K562 (cell line): ENCODE measurements at regions not wholly inside any gene's neighbourhood (a gene's known extent, or its start where the extent isn't known, plus 50 kb on each side); places are given as distances from the start of the nearest gene placed in this dataset.

Source experiments
- ATAC-seq: fragments of 200-7000 bp; cut with Tn5 transposase; 3 replicates; pipeline ENCODE4 v1.9.1; 2020; ENCODE audit warnings: moderate library complexity
- BruUV-seq: library from RNA; stranded (reverse); fragments of 400-500 nt; replicated peaks from 2 replicates; lab custom pipeline; 2021; lab: Mats Ljungman, UMichigan
- CTCF ChIA-PET: fragments of 300-600 bp; formaldehyde crosslinking; extraction: SDS; loops from one replicate; lab custom pipeline; 2021; ENCODE audit warnings: low intra/inter-chr PET ratio; lab: Yijun Ruan, JAX
- POLR2A ChIA-PET: fragments of 300-600, 350-650 bp; sonication (Branson Sonifier 250); formaldehyde crosslinking; extraction: SDS; loops from one replicate; lab custom pipeline; 2021; ENCODE audit warnings: antibody characterized with exemption, inconsistent platforms; lab: Yijun Ruan, JAX
- DNase-seq, 4 experiments: peaks; one replicate each; pipeline versions ENCODE4 v3.0.0 to v3.0.0-alpha.2; 2011 to 2018; ENCODE audit warnings: low spot score in 3 of 4, mixed read lengths in 3 of 4; ENCODE audit errors: extremely low read depth in 1 of 4
- FAIRE-seq: peaks from 2 replicates; lab custom pipeline; 2011; peaks lifted over from hg19 to GRCh38; lab: Jason Lieb, UNC
- H2AFZ ChIP-seq: 2 replicates; pipeline ENCODE4 v1.6.0; 2011; ENCODE audit warnings: low read depth, low read length, control low read depth, inconsistent platforms
- H3K27ac ChIP-seq: fragments of 200-600 bp; 3 replicates; pipeline ENCODE4 v1.8.0; 2011; ENCODE audit warnings: low read depth, mild to moderate bottlenecking, control low read depth, inconsistent platforms, low read length, moderate library complexity, mixed read lengths; ENCODE audit errors: extremely low read depth
- H3K27me3 ChIP-seq, 2 experiments: fragments of 300-600 bp in 1 of 2; 2 replicates in 1 of 2; 3 replicates in 1 of 2; pipeline versions ENCODE4 v1.6.0 to v1.8.0; 2011; ENCODE audit warnings: inconsistent platforms in 2 of 2, low read length in 2 of 2, mild to moderate bottlenecking in 1 of 2, mixed read lengths in 1 of 2, moderate library complexity in 1 of 2; ENCODE audit not compliant: control insufficient read depth in 2 of 2, insufficient read depth in 2 of 2
- H3K36me3 ChIP-seq: fragments of 300-600 bp; 3 replicates; pipeline ENCODE4 v1.8.0; 2011; ENCODE audit warnings: mild to moderate bottlenecking, low read length, inconsistent platforms; ENCODE audit not compliant: control insufficient read depth, insufficient read depth
- H3K4me1 ChIP-seq, 2 experiments: fragments of 200-600 bp in 1 of 2; replicated peaks in 1 of 2; 2 replicates in 1 of 2; 3 replicates in 1 of 2; pipeline versions ENCODE4 v1.5.1 to v1.8.0; 2011; ENCODE audit warnings: inconsistent platforms in 2 of 2, low read length in 2 of 2, mild to moderate bottlenecking in 1 of 2, mixed read lengths in 1 of 2, moderate library complexity in 1 of 2; ENCODE audit not compliant: control insufficient read depth in 2 of 2, insufficient read depth in 2 of 2
- H3K4me2 ChIP-seq: 2 replicates; pipeline ENCODE4 v1.6.1; 2011; ENCODE audit warnings: low read length, control low read depth, inconsistent platforms, mixed read lengths; ENCODE audit not compliant: insufficient read depth
- H3K4me3 ChIP-seq: fragments of 200-600 bp; sonication (generic), shearing (Covaris generic); 2 replicates; pipeline ENCODE4 v1.5.1; 2016; ENCODE audit warnings: control low read depth, inconsistent platforms
- H3K79me2 ChIP-seq: fragments of 200-600 bp; 3 replicates; pipeline ENCODE4 v1.8.0; 2011; ENCODE audit warnings: low read length, inconsistent platforms; ENCODE audit not compliant: control insufficient read depth, insufficient read depth
- H3K9ac ChIP-seq, 2 experiments: 2 replicates each; pipeline versions ENCODE4 v1.6.0 to v1.6.1; 2011; ENCODE audit warnings: low read depth in 2 of 2, low read length in 2 of 2, control low read depth in 1 of 2, inconsistent platforms in 1 of 2, mild to moderate bottlenecking in 1 of 2, mixed read lengths in 1 of 2; ENCODE audit not compliant: insufficient read depth in 1 of 2
- H3K9me1 ChIP-seq: one replicate; pipeline ENCODE4 v1.6.0; 2011; ENCODE audit warnings: inconsistent platforms, mild to moderate bottlenecking, low read length, moderate library complexity; ENCODE audit not compliant: control insufficient read depth, insufficient read depth
- H3K9me3 ChIP-seq: replicated peaks from 2 replicates; pipeline ENCODE4 v1.5.1; 2011; ENCODE audit warnings: low read depth, low read length, inconsistent platforms; ENCODE audit not compliant: control insufficient read depth, insufficient read depth
- H4K20me1 ChIP-seq: replicated peaks from 2 replicates; pipeline ENCODE4 v1.6.1; 2011; ENCODE audit warnings: low read length, inconsistent platforms, mixed read lengths; ENCODE audit not compliant: control insufficient read depth, insufficient read depth
- ARID1B ChIP-seq: fragments of 450-650 bp; IDR thresholded peaks from 2 replicates; pipeline ENCODE4 v1.6.1; 2016; ENCODE audit warnings: antibody characterized with exemption, mild to moderate bottlenecking, inconsistent platforms
- C11orf30 ChIP-seq: fragments of 450-650 bp; IDR thresholded peaks from 2 replicates; pipeline ENCODE4 v1.6.1; 2016; ENCODE audit warnings: low read depth, mild to moderate bottlenecking
- KDM5B ChIP-seq: fragments of 200-600 bp; sonication (generic); IDR thresholded peaks from 2 replicates; pipeline ENCODE4 v1.6.1; 2012; ENCODE audit warnings: low read depth, mild to moderate bottlenecking, moderate library complexity, low read length, control low read depth, inconsistent platforms; ENCODE audit not compliant: insufficient replicate concordance
- PML ChIP-seq: IDR thresholded peaks from 2 replicates; pipeline ENCODE4 v1.6.1; 2012; ENCODE audit warnings: low read length, inconsistent platforms
- SMAD3 ChIP-seq: fragments of 450-650 bp; formaldehyde crosslinking; conservative IDR thresholded peaks from 2 replicates; pipeline ENCODE4 v1.4.0; 2020; ENCODE audit warnings: mild to moderate bottlenecking
- USF2 ChIP-seq: sonication (generic); formaldehyde crosslinking; IDR thresholded peaks from 2 replicates; pipeline ENCODE4 v1.5.0; 2020; ENCODE audit warnings: missing genetic modification reagents
- ZBTB5 ChIP-seq: fragments of 450-650 bp; IDR thresholded peaks from 2 replicates; pipeline ENCODE4 v1.6.1; 2017; ENCODE audit warnings: antibody characterized with exemption
- ZNF507 ChIP-seq: conservative IDR thresholded peaks from 2 replicates; pipeline ENCODE4 v1.6.1; 2017; ENCODE audit warnings: missing genetic modification characterization, missing compliant biosample characterization
- WGBS: fragments of 100-300 bp; shearing (Covaris generic); methylation state at CpG from one replicate; pipeline ENCODE4 v1.1.6; 2016; ENCODE audit warnings: low coverage, mixed read lengths; ENCODE audit not compliant: insufficient coverage; ENCODE audit errors: missing lambda C conversion rate; 5-methylcytosine and 5-hydroxymethylcytosine counted together
- in situ Hi-C: fragments of 300-500 bp; cut with MboI; formaldehyde crosslinking; loops from 4 replicates; pipeline ENCODE4 v1.15.0; 2018; ENCODE audit warnings: inconsistent platforms, mixed read lengths
- intact Hi-C: fragments of 100-400 bp; cut with micrococcal nuclease; formaldehyde crosslinking; loops from 2 replicates; pipeline ENCODE4 v1.14.2; 2022

- in situ Hi-C loops (no loop called here), intact Hi-C loops (no loop called here)
- peak; percentile 58 for FAIRE-seq
- Histone ChIP-seq H3K27me3 (no peaks in the 10 kb centered on the region), H2AFZ (0 out of 2 replicates have a peak overlapping the region, but pooled peaks have one; percentile 57), H3K9me1 (no peaks in the 10 kb centered on the region), H3K4me1 (no peaks in the 10 kb centered on the region), H3K9me3 (no peaks in the 10 kb centered on the region), H3K4me2 (no peak overlapping the region), H3K4me3 (no peak overlapping the region), H3K27ac (no peak overlapping the region), H4K20me1 (no peaks in the 10 kb centered on the region), H3K79me2 (no peaks in the 10 kb centered on the region), H3K9ac (no peak overlapping the region), H3K36me3 (no peaks in the 10 kb centered on the region)
- ATAC-seq = no peak
- TF ChIP-seq ARID1B (0 out of 2 replicates have a peak, but pooled peaks have one; percentile 46), C11orf30 (no peak), USF2 (CRISPR knock-in tag) (no peak), ZBTB5 (no peak), SMAD3 (CRISPR knock-in tag) (no peak), KDM5B (no peak), PML (no peak), ZNF507 (tag) (no peak)
- no peak for DNase-seq
- 20% methylated on average over 1 of the region's 1 CpG for WGBS
- ChIA-PET POLR2A (no interaction called here), CTCF (no interaction called here)
- BruUV-seq = no TSS peak
Measured at GRCh38 chr5:89372176-89372575, 489.2 kb upstream of the MEF2C start.
